HG03064 (cell line): ENCODE measurements at regions not wholly inside any gene's neighbourhood (a gene's known extent, or its start where the extent isn't known, plus 50 kb on each side); places are given as distances from the start of the nearest gene placed in this dataset.

ENCODE experiments used
- ATAC-seq: cut with Tn5 transposase; IDR thresholded peaks from one replicate; pipeline ENCODE4 v1.9.1; 2021; ENCODE audit warnings: low read depth; ENCODE audit not compliant: unreplicated experiment

GRCh38 chr7:22627136-22627535 is 99.9 kb upstream of the IL6 start:
- ATAC-seq: no peak

GRCh38 chr7:22625251-22625650 is 101.7 kb upstream of the IL6 start:
- no peak for ATAC-seq

DNA sequence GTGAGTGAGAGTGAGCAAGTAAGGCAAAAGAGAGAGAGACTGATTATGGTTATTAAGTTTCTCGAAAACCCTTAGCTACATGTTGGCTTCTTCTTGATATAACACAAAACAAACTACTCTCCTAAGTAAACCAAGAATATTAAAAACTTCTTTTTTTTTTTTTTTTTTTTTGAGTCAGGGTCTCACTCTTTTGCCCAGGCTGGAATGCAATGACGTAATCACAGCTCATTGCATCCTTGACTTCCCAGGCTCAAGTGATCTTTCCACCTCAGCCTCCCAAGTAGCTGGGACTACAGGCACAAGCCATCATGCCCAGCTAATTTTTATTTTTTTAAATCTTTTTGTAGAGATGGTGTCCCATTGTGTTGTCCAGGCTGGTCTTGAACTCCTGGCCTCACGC is 102.2 kb upstream of the IL6 start:
- ATAC-seq: no peak

GRCh38 chr7:22622116-22622785 is 104.7 kb upstream of the IL6 start:
- no peak for ATAC-seq

DNA sequence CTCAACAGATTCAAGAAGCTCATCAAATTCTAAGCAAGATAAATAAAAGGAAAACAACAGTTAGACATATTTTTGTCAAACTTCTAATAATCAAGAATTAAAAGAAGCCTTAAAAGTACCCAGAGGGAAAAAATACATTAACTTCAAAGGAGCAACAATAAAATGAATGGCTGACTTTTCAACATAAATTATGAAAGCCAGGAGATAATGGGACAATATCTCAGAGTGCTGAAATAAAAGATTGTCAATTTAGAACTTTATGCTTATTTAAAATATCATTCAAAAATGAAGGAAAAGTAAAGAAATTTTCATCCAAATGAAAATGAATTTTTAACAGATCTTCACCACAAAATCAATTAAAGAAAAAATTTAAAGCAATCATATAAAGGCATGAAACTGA is 108.5 kb upstream of the IL6 start:
- ATAC-seq: no peak

GRCh38 chr7:22617166-22617565 is 109.8 kb upstream of the IL6 start:
- no peak for ATAC-seq

GRCh38 chr7:22613496-22613895 is 113.5 kb upstream of the IL6 start:
- no peak for ATAC-seq

DNA sequence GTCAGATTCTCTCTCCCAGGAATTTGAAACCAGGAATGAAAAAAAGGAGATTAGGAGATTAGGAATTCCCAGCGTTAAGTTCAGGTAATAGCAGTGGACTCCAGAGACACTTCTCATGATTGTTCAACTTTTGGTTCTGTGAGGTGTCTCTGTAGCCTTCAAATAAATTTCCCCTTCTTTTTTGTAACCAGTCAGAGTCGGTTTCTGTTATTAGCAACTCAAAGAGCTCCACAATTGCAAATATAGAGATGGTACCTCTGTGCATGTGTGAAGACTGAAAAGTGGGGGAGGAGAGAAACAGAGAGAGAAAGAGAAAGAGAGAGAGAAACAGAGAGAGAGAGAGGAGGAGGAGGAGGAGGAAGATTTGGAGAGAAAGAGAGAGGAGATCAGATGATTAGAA is 112.8 kb upstream of the STEAP1B start:
- ATAC-seq: no peak

- no peak for ATAC-seq
These were observed 111.7 kb upstream of the STEAP1B start for GRCh38 chr7:22611758-22612079.

GRCh38 chr7:22610951-22611757 is 111.2 kb upstream of the STEAP1B start:
- ATAC-seq: no peak

DNA sequence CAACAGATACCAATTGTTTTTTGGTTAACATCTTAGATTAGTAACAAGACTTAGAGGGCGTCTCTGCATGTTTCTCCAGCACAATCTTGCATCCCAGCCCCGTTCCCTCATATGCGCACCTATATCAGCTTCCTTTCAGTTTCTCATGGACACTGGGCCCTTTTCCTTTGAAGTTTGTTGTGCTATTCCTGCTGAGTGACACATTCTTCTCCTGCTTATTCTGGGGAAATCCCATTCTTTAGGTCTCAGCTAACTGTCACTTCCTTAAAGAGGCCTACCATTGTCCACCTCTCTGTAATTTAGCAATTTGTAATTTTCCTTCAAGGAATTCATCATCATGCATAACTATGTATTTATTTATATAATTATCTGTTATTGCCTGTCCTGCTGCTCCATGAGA is 110.3 kb upstream of the STEAP1B start:
- ATAC-seq: no peak

DNA sequence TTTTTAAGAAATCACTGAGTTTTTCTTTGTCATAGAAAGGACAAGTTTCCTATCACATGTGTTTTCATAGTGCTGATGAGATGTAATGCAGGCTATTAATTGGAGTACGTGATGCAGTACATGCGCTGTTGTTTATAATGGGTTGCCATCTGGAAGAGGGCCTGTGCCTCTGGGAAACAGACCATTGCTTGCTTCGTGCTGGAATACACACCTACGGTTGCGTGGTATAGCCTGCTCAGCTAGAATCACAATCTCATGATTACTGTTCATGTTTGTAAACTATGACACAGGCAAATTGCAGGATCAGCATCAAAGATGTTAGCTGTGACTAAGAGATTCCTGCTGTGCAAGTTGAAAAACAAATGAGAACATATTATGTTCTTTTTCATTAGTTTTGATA is 107.2 kb upstream of the STEAP1B start:
- ATAC-seq: no peak

DNA sequence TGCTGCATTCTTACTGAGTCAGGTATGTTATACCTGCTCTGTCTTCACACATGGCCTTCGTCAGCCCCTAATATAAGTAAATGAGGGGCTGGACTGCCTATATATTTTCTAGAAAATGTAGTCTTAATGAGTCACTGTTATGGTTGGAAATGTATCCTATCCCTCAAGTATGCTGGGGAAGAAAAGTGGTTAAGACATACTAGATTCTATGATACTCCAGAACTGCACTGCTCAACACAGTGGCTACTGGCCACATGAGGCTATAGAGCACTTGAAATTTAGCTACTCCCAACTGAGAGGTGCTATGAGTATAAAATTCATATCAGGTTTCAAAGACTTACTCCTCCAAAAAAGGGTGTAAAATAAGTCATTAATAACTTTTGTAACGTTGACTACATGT is 104.3 kb upstream of the STEAP1B start:
- ATAC-seq: no peak

- no peak for ATAC-seq
These were observed 102.0 kb upstream of the STEAP1B start for GRCh38 chr7:22601812-22602565.

GRCh38 chr7:22601408-22601807 is 101.4 kb upstream of the STEAP1B start:
- ATAC-seq: no peak

GRCh38 chr7:22601003-22601402 is 101.0 kb upstream of the STEAP1B start:
- ATAC-seq: no peak

GRCh38 chr7:22598318-22598920 is 98.4 kb upstream of the STEAP1B start:
- no peak for ATAC-seq

DNA sequence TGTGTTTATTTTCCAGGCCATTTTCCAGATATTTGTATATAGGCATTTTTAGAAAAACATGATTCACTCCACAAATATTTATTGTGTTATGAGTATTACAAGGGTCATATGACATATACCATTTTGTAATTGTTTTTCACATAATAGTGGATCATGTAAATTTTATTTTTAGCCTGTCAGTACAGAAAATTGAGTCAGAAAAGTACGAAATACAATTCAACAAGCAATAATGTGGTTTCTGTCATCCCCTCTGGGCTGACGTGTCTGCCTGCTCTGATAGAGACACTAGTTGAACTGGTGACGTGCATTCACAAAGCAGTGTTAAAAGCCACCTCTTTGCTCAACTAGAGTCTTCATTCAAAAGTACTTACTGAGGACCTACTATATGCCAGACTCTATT is 97.9 kb upstream of the STEAP1B start:
- no peak for ATAC-seq

- ATAC-seq: no peak
These were observed 96.9 kb upstream of the STEAP1B start for GRCh38 chr7:22596763-22597400.

GRCh38 chr7:22594020-22594419 is 94.0 kb upstream of the STEAP1B start:
- no peak for ATAC-seq

DNA sequence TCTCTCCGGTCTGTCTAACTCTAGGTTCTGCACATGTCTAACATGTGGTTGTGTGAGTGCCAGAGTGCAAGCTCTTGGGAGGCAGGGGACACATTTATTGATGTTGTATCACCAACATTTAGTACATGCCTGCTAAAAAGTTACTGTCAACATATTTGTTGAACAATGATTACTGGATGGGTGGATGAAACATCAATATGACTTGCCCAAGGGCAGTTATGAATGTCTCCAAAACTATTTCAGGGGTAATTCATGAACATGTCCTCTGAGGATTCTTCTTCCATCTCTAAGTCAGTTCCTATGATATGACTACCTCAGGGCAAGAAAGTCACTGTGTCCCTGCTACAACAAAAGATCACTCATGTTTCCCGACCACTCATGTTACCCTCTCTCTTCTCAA is 91.3 kb upstream of the STEAP1B start:
- no peak for ATAC-seq
